ENCODE measurements at regions not wholly inside any gene's neighbourhood (a gene's known extent, or its start where the extent isn't known, plus 50 kb on each side); places are given as distances from the start of the nearest gene placed in this dataset.

DNA sequence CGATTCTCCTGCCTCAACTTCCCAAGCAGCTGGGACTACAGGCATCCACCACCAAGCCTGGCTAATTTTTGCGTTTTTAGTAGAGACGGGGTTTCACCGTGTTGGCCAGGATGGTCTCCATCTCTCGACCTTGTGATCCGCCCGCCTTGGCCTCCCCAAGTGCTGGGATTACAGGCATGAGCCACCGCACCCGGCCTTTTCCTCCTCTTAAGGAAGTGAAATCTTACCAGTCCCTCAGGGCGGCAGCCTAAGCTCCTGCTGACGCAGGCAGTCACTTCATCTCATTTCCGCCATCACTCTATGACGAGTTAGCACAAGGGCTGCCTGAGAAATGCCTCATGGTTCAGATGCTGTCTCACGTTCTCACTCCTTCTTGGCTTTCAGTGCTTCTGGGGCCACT lies 246.0 kb upstream of the SHH start:
- no peak for TF ChIP-seq CTCF (IDR thresholded peaks at IDR 0.05; ENCODE audit: poor library complexity)
- no peak for TF ChIP-seq EZH2phosphoT487 (IDR thresholded peaks at IDR 0.05; ENCODE audit: low read depth, severe bottlenecking, unreplicated experiment)
- no peak for TF ChIP-seq EZH2 (IDR thresholded peaks at IDR 0.05; ENCODE audit: borderline replicate concordance)

All from hepatocyte (in vitro differentiated cells).